HG03342 (cell line): ENCODE measurements at regions not wholly inside any gene's neighbourhood (a gene's known extent, or its start where the extent isn't known, plus 50 kb on each side); places are given as distances from the start of the nearest gene placed in this dataset.

Experiments used
- ATAC-seq: cut with Tn5 transposase; IDR thresholded peaks from one replicate; pipeline ENCODE4 v1.9.1; 2021; ENCODE audit warnings: mild to moderate bottlenecking, moderate library complexity; ENCODE audit not compliant: unreplicated experiment

GRCh38 chr17:77704048-77704815 lies 254.3 kb upstream of the TNRC6C start:
- ATAC-seq, result no peak

- no peak for ATAC-seq
These were observed 251.6 kb upstream of the TNRC6C start for GRCh38 chr17:77706938-77707337.

DNA sequence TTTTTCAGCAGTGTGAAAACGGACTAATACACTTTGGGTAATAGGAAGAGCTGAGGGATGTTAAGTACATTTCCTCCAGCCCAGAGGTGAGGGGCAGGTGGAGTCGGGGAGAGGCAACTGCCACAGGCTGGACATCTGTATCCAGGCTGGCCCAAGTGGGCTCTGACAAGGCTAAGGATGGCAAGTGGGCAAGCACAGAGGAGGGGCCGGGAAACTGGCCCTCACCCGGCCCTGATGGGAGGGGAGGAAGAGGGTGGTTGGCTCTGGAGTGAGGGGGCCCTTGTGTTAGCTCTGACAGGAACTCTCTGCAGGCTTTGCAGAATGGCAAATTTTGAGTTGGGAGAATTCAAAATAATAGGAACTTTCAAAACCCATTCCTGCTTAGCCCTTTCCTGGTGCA lies 251.0 kb upstream of the TNRC6C start:
- no peak for ATAC-seq

DNA sequence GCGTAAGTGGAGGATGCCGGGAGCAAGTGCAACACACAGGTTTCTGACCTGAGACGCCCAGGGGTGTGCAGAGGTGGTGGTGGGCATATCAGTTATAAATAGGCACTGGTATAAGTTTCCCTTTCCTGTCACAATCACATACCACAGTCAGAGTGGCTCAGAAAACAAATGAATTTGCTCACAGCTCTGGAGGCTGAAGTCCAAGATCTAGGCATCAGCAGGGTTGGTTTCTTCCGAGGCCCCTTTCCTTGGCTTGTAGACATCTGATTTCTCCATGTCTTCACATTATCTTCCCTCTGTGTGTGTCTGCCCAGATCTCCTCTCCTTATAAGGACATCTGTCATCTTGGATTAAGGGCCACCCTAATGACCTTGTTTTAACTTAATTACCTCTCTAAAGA lies 250.5 kb upstream of the TNRC6C start:
- ATAC-seq, result no peak

GRCh38 chr17:77708936-77709335 lies 249.6 kb upstream of the TNRC6C start:
- no peak for ATAC-seq

- no peak for ATAC-seq
These were observed 248.9 kb upstream of the TNRC6C start for GRCh38 chr17:77709594-77709993.

- no peak for ATAC-seq
These were observed 245.9 kb upstream of the TNRC6C start for GRCh38 chr17:77712578-77712977.

DNA sequence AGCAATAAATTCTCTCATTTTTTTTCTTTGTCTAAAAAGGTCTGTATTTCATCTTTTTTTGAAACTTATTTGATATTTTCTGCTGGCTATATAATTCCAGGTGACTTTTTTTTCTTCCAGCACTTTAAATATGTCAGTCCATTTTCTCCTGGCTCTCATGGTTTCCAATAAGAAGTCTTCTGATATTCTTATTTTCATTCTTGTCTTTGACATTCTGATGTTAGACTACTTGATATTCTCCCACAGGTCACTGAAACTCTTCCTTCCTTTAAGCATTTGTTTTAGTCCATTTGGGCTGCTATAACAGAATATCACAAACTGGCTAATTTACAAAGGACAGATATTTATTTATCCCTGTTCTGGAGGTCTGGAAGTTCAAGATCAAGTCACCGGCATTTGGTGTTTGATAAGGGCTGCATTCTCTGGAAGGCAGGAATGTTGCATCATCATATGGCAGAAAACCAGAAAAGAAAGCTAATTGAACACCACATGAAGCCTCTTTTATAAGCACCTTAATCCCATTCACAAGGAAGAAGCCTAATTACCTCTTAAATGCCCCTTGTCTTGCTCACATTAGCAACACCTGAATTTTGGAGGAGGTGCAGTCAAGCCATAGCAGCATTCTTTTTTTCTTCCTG lies 242.1 kb upstream of the TNRC6C start:
- no peak for ATAC-seq

DNA sequence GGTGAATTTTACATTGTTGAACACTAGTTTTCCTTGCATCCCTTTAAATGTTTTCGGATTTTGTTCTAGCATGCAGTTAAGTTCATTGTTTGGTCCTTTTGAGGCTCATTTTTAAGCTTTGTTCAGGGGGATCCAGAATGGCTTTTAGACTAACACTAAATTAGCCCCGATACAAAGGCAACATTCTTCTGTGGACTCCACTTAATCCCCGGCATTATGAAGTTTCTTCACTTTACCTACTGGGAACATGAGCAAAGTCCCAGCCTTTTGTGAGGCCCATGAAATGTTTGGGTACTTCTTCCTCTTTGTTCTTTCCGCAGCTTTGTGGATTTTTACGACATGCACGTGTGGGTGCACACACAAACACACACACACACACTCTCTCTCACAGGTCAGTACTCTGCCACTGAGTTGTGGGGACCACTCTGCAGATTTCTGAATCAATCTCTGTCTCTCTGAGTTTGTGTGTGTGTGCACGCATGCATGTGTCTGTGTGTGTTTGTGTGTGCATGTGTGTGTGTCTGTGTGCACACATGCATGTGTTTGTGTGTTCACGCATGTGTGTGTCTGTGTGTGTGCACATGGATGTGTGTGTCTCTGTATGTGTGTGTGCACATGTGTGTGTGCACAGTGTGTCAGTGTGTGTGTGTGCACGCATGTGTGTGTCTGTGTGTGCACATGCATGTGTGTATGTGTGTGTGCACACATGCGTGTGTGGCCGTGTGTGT lies 240.4 kb upstream of the TNRC6C start:
- no peak for ATAC-seq

DNA sequence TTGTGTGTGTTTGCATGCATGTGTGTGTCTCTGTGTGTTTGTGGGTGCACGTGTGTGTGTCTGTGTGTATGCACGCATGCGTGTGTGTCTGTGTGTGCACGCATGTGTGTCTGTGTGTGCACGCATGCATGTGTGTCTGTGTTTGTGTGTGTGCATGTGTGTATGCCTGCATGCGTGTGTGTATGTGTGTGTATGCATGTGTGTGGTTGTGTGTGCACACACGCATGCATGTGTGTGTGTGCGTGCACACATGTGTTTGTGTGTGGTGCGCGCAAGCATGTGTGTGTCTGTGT lies 239.9 kb upstream of the TNRC6C start:
- ATAC-seq, result no peak

- ATAC-seq, result no peak
These were observed 238.7 kb upstream of the TNRC6C start for GRCh38 chr17:77719806-77720205.

GRCh38 chr17:77720946-77721845 lies 237.3 kb upstream of the TNRC6C start:
- no peak for ATAC-seq

DNA sequence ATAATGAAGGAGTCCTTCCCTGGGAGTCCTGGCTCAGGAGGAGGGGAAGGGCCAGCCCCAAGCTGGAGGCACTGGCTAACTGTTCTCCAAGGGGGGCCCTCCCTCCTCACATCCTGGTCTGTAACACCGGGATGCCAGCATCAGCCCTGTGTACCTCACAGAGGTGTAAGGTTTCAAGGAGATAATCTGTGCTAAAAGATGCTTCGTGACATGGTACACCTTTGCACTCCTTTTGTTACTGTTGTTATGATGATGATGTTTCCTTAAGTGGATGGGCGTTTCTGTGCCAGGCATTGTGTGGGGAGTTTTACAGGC lies 236.7 kb upstream of the TNRC6C start:
- ATAC-seq, result no peak

DNA sequence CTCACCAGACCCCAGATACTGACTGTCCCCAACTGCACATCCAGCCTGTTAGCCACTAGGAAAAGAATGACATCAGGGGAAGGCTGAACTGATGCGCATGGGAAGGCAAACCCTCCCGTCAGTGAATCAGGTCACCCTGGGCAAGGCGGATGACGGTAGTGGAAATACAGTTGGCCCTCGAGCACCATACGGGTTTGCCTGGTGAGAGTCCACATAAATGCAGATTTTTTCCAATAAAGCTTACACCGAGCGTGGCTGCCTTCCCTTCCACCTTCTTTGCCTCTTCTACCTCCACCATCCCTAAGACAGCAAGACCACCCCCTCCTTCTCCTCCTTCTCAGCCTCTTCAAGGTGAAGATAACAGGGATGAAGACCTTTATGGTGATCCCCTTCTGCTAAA lies 236.1 kb upstream of the TNRC6C start:
- ATAC-seq, result no peak

DNA sequence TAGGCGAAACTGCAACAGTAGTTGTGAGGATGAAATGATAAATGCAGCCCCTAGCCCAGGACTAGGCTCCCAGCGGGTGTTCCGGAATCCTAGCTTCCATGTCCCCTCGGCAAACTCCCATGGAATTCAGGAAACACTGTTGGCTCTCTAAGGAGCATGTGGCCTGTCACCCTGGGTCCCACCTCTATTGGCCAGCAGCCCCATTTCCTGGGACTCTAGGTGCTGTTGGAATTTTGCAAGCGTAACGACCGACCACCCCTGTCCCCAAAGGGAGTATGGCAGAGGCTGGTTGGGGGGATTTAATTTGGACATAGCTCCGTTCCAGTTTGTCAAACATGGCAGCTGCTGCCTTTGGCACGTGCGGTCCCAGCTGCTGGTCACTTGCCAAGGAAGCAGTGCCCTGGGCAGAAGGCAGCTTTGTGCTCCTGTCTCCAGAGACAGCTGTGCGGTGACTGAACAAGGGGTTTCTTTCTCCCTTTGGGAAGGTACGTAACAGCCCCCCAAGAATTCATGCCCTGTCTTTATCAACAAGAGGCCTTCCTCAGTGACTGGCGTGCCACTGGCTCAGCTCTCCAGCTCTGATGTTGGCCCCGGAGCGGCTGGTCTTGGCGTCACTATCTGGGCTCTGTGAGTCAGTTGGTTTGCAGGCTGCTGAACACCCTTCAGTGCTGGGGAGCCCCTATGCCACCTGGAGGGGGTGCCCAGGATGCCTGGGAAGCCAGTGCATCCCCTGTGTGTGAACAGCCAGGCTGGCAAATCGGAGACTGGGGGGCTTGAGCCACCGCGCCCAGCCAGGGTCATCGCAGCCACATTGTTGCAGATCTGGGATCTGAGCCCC lies 235.2 kb upstream of the TNRC6C start:
- ATAC-seq, result no peak

- no peak for ATAC-seq
These were observed 234.3 kb upstream of the TNRC6C start for GRCh38 chr17:77723909-77724875.

DNA sequence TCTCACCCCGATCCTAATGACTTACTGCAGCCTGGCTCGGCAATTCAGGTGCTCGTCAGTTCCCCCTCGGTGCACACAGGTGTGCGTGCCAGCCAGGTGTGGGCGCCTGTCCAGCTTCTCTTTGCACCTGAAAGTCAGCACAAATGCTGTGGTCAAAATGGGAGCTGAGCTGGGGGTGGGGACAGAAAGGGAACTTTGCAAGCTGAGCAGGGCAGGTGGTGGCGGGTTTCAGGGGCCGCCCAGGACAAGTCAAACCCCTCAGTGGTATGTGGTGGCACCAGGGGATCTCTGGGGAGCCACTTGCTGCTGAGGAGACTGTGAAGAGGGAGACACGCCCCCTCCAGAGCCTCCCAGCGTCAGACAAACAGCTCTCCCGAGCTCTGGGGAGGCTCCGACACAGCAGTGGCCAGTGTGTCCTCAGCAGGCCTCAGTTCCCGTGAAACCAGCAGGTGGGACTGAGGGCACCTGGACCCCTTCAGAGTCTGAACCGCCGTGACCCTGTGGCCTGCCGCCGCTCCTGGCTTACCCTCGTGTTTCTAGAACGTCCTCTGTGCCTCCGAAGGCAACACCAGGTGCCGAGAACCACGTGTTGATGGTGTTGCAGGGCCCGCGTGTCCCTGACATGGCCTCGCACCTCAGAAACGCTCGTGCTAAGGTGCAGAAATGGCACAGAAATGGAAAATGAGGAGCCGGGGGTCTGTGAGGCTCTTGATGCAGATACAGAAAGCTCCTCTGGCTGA lies 233.5 kb upstream of the TNRC6C start:
- ATAC-seq, result no peak

DNA sequence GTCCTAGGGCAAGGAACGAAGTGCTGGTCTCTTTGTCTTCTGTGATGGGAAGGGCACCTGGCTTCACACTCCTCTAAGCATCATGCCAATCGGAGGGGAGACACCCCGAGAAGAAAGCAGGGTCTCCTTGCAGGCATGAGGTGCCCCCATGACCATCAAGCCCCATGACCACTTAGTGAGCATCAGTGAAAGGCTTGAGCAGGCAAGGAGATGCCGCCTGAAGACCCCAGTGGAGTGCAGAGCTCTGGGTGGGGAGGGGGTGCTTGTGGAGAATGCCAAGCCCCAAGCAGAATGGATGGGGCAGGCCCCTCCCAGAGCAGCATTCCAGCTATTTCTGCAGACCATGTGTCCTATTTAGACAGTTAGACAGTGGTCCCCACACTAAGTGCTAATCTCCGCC lies 232.7 kb upstream of the TNRC6C start:
- ATAC-seq, result no peak

DNA sequence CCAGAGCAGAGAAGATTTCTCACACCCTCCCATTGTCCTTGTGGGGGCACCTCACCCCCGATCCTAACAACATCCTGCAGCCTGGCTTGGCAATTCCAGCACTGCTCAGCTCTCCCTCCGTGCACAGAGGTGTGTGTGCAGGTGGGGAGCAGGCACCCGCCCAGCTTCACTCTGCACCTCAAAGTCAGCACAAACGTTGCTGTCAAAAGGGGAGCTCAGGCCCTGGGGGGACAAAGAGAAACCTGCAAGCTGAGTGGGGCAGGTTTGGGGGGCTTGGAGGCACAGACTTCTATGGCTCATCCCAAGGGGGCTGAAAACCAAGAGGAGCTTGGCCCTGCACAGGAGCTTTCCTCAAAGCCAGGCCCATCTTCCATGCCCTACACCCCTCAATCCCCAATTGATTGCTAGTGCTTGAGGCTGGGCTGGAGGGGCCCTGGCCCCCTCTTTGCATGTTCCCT lies 231.9 kb upstream of the TNRC6C start:
- ATAC-seq, result no peak
